ENCODE measurements at regions not wholly inside any gene's neighbourhood (a gene's known extent, or its start where the extent isn't known, plus 50 kb on each side); places are given as distances from the start of the nearest gene placed in this dataset.

GRCh38 chr7:113797420-113798010 lies 121.3 kb downstream of the PPP1R3A start:
- TF ChIP-seq CTCF (IDR thresholded peaks at IDR 0.05) (no peak), POLR2A (IDR thresholded peaks at IDR 0.05) (no peak), POLR2AphosphoS5 (IDR thresholded peaks at IDR 0.05) (no peak)

All from breast epithelium (tissue), 3 donors.